Neural cell (in vitro differentiated cells): ENCODE measurements at regions not wholly inside any gene's neighbourhood (a gene's known extent, or its start where the extent isn't known, plus 50 kb on each side); places are given as distances from the start of the nearest gene placed in this dataset.

Experiments
- H2AFZ ChIP-seq: fragments of 200-600, 300-800 bp; sonication (generic), shearing (Covaris generic); 2 replicates; pipeline ENCODE4 v1.6.0; 2014; ENCODE audit warnings: low read depth, mild to moderate bottlenecking, antibody characterized with exemption, low read length, moderate library complexity
- H3F3A ChIP-seq: fragments of 200-600 bp; shearing (Covaris generic); 2 replicates; pipeline ENCODE4 v1.6.1; 2016; ENCODE audit warnings: mild to moderate bottlenecking, moderate library complexity, mixed read lengths, antibody characterized with exemption, low read length; ENCODE audit not compliant: insufficient read depth, poor library complexity, severe bottlenecking
- H3K27ac ChIP-seq: fragments of 200-600, 300-800 bp; sonication (generic), shearing (Covaris generic); 2 replicates; pipeline ENCODE4 v1.5.1; 2014; ENCODE audit warnings: mild to moderate bottlenecking, low read length, moderate library complexity
- H3K27me3 ChIP-seq: fragments of 300-800, 200-600 bp; sonication (generic), shearing (Covaris generic); 2 replicates; pipeline ENCODE4 v1.6.0; 2014; ENCODE audit warnings: mild to moderate bottlenecking, low read depth, low read length, moderate library complexity; ENCODE audit not compliant: insufficient read depth
- H3K36me3 ChIP-seq: fragments of 300-800, 200-600 bp; sonication (generic), shearing (Covaris generic); 2 replicates; pipeline ENCODE4 v1.5.1; 2014; ENCODE audit warnings: mild to moderate bottlenecking, antibody characterized with exemption, low read length, moderate library complexity; ENCODE audit not compliant: insufficient read depth
- H3K4me2 ChIP-seq: fragments of 300-800, 200-600 bp; sonication (generic), shearing (Covaris generic); 2 replicates; pipeline ENCODE4 v1.6.0; 2014; ENCODE audit warnings: mild to moderate bottlenecking, low read length
- H3K4me3 ChIP-seq: fragments of 300-800, 200-600 bp; sonication (generic), shearing (Covaris generic); 2 replicates; pipeline ENCODE4 v1.5.1; 2014; ENCODE audit warnings: mild to moderate bottlenecking, low read length, moderate library complexity
- H3K79me2 ChIP-seq: fragments of 200-600 bp; shearing (Covaris generic); replicated peaks from 2 replicates; pipeline ENCODE4 v1.6.0; 2014; ENCODE audit warnings: mild to moderate bottlenecking, low read length, moderate library complexity; ENCODE audit not compliant: insufficient read depth
- H3K9ac ChIP-seq: fragments of 300-800, 200-600 bp; sonication (generic), shearing (Covaris generic); 2 replicates; pipeline ENCODE4 v1.6.1; 2016; ENCODE audit warnings: mild to moderate bottlenecking, low read length, mixed read lengths
- H3K9me2 ChIP-seq: fragments of 200-600 bp; shearing (Covaris generic); 2 replicates; pipeline ENCODE4 v1.6.1; 2016; ENCODE audit warnings: mild to moderate bottlenecking, low read length, mixed read lengths; ENCODE audit not compliant: insufficient read depth
- H3K9me3 ChIP-seq: fragments of 200-600, 300-800 bp; sonication (generic), shearing (Covaris generic); 2 replicates; pipeline ENCODE4 v1.6.1; 2016; ENCODE audit warnings: mild to moderate bottlenecking, mixed run types, low read length, moderate library complexity, mixed read lengths
- H4K20me1 ChIP-seq: fragments of 200-600 bp; shearing (Covaris generic); 2 replicates; pipeline ENCODE4 v1.6.1; 2016; ENCODE audit warnings: mild to moderate bottlenecking, mixed run types; ENCODE audit not compliant: insufficient read depth
- EP300 ChIP-seq: fragments of 450-650 bp; conservative IDR thresholded peaks from 2 replicates; pipeline ENCODE4 v1.6.1; 2014; ENCODE audit warnings: antibody characterized with exemption, mild to moderate bottlenecking, moderate library complexity; ENCODE audit not compliant: poor library complexity, severe bottlenecking
- EZH2 ChIP-seq: fragments of 200-600, 300-800 bp; shearing (Covaris generic), sonication (generic); IDR thresholded peaks from 2 replicates; pipeline ENCODE4 v1.6.1; 2014; ENCODE audit warnings: antibody characterized with exemption, low read length, borderline replicate concordance, mild to moderate bottlenecking; ENCODE audit not compliant: insufficient read depth, poor library complexity, severe bottlenecking
- MXI1 ChIP-seq: fragments of 450-650 bp; conservative IDR thresholded peaks from 2 replicates; pipeline ENCODE4 v1.6.1; 2014; ENCODE audit warnings: antibody characterized with exemption, mild to moderate bottlenecking; ENCODE audit not compliant: poor library complexity, severe bottlenecking
- POLR2AphosphoS5 ChIP-seq: IDR thresholded peaks from 2 replicates; pipeline ENCODE4 v1.6.1; 2012
- RAD21 ChIP-seq: fragments of 450-650 bp; conservative IDR thresholded peaks from 2 replicates; pipeline ENCODE4 v1.6.1; 2014; ENCODE audit warnings: antibody characterized with exemption, mild to moderate bottlenecking, moderate library complexity
- SMC3 ChIP-seq: fragments of 450-650 bp; conservative IDR thresholded peaks from 2 replicates; pipeline ENCODE4 v1.6.1; 2014; ENCODE audit warnings: antibody characterized with exemption, mild to moderate bottlenecking, moderate library complexity; ENCODE audit not compliant: poor library complexity
- TAF1 ChIP-seq: IDR thresholded peaks from 2 replicates; pipeline ENCODE4 v1.6.1; 2012; ENCODE audit warnings: low read depth
- TF ChIP-seq, protein P1 (sequence below): IDR thresholded peaks from 2 replicates; pipeline ENCODE4 v1.6.1; 2012; ENCODE audit warnings: borderline replicate concordance
- TF ChIP-seq, protein P2 (sequence below): fragments of 450-650 bp; IDR thresholded peaks from 2 replicates; pipeline ENCODE4 v1.5.1; 2014; ENCODE audit warnings: antibody characterized with exemption, mild to moderate bottlenecking, moderate library complexity; ENCODE audit not compliant: poor library complexity, severe bottlenecking

DNA sequence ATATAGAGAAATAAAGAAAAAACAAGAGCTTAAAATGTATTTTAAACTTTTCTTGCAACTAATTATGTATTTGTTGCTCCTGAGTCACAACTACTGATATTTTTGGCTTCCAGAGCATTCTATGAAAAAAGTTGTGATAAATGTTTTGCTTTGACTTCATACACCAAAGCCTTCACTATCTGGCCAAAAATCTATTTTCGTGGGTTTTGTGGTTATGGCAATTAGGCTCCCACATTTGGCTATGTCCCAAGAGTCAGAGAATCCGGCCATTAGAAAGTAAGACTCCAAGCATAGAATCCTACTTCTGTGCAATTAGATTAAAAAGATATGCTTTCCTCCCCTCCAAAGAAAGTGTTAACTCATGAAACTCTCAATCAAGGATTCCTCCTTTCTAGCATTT is 1456.1 kb upstream of the ACVR2A start:
- no peaks in the 10 kb centered on the region for H3K9me2 ChIP-seq

DNA sequence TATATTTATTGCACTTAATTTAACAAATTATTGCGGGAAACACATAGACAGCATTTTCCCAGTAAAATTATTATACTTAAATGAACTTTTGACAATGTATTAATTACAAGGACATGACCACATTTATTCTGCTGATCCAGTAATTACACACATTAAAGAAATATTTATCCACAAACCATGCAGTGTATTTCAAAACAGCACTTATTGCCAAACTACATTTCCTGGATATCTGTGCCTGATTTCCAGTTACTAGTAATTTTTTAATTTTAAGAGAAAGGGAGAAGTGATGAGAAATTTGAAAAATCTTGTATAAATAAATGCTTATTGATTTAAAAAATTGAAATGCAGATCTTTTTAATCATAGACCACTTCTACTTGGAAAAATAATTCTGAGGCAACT is 1458.7 kb upstream of the ACVR2A start:
- Histone ChIP-seq H3K4me3 (no peak overlapping the region), H3F3A (no peaks in the 10 kb centered on the region), H3K36me3 (no peaks in the 10 kb centered on the region), H3K9ac (no peak overlapping the region), H4K20me1 (no peaks in the 10 kb centered on the region), H3K9me3 (no peaks in the 10 kb centered on the region), H2AFZ (no peak overlapping the region), H3K79me2 (no peaks in the 10 kb centered on the region), H3K27ac (no peak overlapping the region), H3K27me3 (no peaks in the 10 kb centered on the region), H3K4me2 (no peak overlapping the region), H3K9me2 (no peaks in the 10 kb centered on the region)
- TF ChIP-seq, protein P1, sequence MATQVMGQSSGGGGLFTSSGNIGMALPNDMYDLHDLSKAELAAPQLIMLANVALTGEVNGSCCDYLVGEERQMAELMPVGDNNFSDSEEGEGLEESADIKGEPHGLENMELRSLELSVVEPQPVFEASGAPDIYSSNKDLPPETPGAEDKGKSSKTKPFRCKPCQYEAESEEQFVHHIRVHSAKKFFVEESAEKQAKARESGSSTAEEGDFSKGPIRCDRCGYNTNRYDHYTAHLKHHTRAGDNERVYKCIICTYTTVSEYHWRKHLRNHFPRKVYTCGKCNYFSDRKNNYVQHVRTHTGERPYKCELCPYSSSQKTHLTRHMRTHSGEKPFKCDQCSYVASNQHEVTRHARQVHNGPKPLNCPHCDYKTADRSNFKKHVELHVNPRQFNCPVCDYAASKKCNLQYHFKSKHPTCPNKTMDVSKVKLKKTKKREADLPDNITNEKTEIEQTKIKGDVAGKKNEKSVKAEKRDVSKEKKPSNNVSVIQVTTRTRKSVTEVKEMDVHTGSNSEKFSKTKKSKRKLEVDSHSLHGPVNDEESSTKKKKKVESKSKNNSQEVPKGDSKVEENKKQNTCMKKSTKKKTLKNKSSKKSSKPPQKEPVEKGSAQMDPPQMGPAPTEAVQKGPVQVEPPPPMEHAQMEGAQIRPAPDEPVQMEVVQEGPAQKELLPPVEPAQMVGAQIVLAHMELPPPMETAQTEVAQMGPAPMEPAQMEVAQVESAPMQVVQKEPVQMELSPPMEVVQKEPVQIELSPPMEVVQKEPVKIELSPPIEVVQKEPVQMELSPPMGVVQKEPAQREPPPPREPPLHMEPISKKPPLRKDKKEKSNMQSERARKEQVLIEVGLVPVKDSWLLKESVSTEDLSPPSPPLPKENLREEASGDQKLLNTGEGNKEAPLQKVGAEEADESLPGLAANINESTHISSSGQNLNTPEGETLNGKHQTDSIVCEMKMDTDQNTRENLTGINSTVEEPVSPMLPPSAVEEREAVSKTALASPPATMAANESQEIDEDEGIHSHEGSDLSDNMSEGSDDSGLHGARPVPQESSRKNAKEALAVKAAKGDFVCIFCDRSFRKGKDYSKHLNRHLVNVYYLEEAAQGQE, result no peak
- TF ChIP-seq TAF1 (no peak), EP300 (no peak), MXI1 (no peak), SMC3 (no peak), POLR2AphosphoS5 (no peak), EZH2 (no peak), RAD21 (no peak)
- TF ChIP-seq, protein P2, sequence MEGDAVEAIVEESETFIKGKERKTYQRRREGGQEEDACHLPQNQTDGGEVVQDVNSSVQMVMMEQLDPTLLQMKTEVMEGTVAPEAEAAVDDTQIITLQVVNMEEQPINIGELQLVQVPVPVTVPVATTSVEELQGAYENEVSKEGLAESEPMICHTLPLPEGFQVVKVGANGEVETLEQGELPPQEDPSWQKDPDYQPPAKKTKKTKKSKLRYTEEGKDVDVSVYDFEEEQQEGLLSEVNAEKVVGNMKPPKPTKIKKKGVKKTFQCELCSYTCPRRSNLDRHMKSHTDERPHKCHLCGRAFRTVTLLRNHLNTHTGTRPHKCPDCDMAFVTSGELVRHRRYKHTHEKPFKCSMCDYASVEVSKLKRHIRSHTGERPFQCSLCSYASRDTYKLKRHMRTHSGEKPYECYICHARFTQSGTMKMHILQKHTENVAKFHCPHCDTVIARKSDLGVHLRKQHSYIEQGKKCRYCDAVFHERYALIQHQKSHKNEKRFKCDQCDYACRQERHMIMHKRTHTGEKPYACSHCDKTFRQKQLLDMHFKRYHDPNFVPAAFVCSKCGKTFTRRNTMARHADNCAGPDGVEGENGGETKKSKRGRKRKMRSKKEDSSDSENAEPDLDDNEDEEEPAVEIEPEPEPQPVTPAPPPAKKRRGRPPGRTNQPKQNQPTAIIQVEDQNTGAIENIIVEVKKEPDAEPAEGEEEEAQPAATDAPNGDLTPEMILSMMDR, result no peak

More for the DNA sequence above, 1456.1 kb upstream of the ACVR2A start:
- TF ChIP-seq TAF1 (no peak), EP300 (no peak), RAD21 (no peak), SMC3 (no peak), MXI1 (no peak), EZH2 (no peak), POLR2AphosphoS5 (no peak)
- TF ChIP-seq, protein P1, result no peak
- TF ChIP-seq, protein P2, result no peak
- Histone ChIP-seq H3K9me3 (no peaks in the 10 kb centered on the region), H4K20me1 (no peaks in the 10 kb centered on the region), H3K27ac (no peak overlapping the region), H3K4me2 (no peak overlapping the region), H3K79me2 (no peaks in the 10 kb centered on the region), H3K4me3 (no peak overlapping the region), H3K27me3 (no peaks in the 10 kb centered on the region), H2AFZ (no peak overlapping the region), H3F3A (no peaks in the 10 kb centered on the region), H3K36me3 (no peaks in the 10 kb centered on the region), H3K9ac (no peak overlapping the region)
